NCI-H526 treated with DMSO at 0.1 percent for 48 hours (cell line): ENCODE measurements at regions not wholly inside any gene's neighbourhood (a gene's known extent, or its start where the extent isn't known, plus 50 kb on each side); places are given as distances from the start of the nearest gene placed in this dataset.

Experiments
- DNase-seq: peaks from one replicate; lab custom pipeline; 2025; lab: John Stamatoyannopoulos, UW

DNA sequence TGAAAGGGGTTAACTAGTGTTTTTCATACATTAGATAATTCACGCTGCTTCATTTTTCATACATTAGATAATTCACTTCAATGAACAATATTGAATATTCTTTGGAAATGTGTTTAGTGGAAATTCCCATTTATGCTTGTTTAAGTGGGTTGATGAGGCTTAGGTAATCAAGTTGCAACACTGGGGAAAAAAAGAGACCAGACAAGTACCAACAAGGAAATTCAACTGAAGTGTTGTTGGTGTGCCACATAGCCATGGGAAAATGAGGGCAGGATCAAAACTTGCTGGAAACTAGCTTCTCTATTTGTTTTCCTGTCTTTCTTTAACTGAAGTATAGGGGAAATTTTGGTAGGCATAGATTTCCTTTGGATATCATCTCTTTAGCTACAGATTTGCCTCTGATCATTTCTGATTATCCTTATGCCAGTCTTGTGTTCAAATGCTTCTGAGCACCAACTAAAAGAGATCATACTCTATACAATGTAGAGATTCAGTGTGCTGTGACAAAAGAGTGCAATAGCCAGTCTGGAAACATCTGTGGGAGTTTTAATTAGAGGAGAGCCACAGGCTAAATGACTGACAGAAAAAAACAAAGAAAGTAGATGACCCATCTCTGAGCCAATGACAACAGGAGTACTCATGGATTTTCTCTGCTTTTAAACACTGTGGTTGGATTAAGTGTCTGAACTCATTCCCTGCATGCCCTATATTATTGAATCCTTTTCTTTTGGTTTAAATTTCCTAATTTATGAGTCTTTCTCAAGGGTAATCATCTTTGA is 67.6 kb upstream of the CTSC start:
- no peak for DNase-seq

DNA sequence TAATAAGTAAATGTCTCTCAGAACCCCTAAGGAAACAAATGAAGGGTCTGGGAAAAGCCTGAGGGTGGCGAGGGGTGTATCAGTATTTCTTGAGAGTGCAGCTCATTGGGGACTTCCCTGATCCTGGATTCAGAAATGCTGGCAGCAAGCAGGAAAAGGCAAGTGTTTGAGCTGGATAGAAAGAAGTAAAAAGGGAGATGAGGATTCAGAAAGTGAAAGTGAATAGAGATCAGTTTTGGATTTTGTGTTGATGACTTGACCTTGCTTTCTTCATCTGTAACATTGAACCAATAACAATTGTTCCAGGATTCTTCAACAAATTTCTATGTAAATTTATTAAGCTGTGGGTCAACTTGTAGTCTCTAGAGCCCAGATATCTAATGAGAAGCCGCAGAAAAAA is 66.9 kb upstream of the CTSC start:
- no peak for DNase-seq

DNA sequence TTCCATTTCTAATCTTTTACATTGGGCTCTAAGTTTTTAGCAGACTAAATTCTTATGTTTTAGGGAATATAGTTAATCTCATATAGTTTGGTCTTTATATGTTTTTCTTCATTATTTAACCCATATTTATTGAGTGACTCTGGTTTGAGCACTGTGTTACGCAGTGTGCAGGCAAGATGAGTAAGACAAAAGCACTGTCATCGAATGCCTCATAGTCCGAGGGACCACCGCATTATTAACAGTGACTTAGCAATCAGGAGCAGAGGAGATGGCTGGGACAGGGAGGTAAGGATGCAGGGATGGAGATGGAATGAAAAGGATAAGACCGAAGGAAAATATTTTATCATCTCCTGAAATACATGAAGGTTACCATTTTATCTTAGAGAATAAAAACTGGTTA is 65.2 kb upstream of the CTSC start:
- DNase-seq = no peak

DNA sequence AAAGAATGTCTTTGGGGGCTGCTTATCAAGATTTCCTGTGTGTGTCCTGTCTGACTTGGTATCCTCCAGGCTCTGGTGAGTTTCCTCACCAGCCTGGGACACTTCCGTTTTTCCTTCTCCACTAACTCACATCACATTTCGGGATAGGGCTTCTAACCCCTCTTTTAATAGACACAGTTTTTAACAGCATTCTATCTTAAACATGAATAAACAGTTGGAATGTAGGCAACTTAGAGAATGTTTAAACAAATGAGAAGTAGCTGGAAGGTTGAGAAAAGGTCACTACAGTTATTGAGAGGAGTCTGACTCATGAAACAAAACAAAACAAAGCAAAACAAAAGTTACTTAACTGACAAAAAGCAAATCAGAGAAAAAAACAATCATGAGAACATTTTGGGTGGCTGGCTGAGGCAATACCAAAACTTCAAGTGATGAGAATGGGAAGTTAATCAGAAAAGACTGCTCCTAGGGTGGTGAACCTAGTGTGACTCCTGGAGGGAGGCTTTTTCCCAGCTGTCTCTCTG is 64.7 kb upstream of the CTSC start:
- DNase-seq = no peak

- DNase-seq = no peak
Measured at GRCh38 chr11:88398791-88399570, 61.4 kb upstream of the CTSC start.

GRCh38 chr11:88398372-88398771 is 60.8 kb upstream of the CTSC start:
- no peak for DNase-seq

- DNase-seq = no peak
Measured at GRCh38 chr11:88390254-88390653, 52.7 kb upstream of the CTSC start.

DNA sequence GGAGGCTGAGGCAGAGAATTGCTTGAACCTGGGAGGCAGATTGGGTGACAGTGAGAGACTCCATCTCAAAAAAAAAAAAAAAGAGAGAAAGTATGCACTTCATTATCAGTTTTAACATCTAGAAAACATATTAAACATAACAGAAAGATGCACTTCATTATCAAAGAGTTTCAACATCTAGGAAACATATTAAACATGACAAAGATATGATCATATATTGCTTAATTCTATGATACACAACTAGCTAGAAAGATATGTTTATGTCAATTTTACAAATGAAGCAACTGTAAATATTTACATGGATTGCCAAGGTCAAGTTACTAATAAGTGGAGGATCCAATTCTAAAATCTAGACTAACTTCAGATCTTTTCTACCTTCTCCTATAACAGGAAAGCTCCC is 50.4 kb upstream of the CTSC start:
- no peak for DNase-seq
